GM10266 (cell line): ENCODE measurements at regions not wholly inside any gene's neighbourhood (a gene's known extent, or its start where the extent isn't known, plus 50 kb on each side); places are given as distances from the start of the nearest gene placed in this dataset.

Source experiments
- DNase-seq: peaks from one replicate; pipeline ENCODE4 v3.0.0; 2012; ENCODE audit errors: extremely low spot score
- TF ChIP-seq, protein P1 (sequence below): IDR thresholded peaks from 2 replicates; pipeline ENCODE4 v1.5.1; 2012; ENCODE audit warnings: mild to moderate bottlenecking, low read depth; ENCODE audit not compliant: control insufficient read depth, insufficient read depth; ENCODE audit errors: missing control alignments

DNA sequence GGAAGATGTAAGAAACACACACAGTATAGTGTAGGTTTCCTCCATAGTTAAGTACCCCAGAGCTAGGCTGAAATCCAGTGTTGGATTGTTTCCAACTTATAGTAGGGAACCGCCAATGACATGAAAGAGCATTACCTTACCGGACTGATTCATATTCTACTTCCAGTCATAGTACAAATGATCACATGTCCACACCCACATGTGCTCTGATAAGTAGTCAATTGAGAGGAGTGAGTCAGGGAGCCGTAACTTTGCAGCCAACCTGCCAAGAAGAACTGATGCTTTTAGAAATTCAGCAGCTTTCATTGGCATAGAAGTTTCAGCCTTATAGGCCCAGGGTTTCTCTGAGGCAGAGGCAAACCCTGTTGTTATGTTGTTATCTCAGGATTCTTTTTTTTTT, 240.6 kb downstream of the ETS1 start:
- DNase-seq: no peak

DNA sequence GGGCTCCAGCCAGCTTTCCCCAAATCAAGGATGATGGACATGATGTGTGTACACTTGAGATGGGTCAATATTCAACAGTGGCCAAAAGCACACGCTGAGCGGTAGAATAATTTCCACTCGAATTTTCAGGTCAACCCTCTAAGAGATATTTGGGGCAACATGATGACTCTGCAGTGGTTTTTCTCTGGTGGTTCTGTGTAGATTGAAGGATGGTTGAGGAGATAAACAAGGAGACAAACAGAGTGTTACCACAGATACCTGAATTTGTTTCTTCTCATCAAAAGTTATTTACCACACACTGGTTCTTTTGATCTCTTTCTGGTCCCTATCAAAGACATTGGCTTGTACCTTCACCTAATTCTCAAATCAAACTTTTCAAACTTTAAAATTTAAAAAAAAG, 242.0 kb downstream of the ETS1 start:
- DNase-seq: no peak
- TF ChIP-seq, protein P1, sequence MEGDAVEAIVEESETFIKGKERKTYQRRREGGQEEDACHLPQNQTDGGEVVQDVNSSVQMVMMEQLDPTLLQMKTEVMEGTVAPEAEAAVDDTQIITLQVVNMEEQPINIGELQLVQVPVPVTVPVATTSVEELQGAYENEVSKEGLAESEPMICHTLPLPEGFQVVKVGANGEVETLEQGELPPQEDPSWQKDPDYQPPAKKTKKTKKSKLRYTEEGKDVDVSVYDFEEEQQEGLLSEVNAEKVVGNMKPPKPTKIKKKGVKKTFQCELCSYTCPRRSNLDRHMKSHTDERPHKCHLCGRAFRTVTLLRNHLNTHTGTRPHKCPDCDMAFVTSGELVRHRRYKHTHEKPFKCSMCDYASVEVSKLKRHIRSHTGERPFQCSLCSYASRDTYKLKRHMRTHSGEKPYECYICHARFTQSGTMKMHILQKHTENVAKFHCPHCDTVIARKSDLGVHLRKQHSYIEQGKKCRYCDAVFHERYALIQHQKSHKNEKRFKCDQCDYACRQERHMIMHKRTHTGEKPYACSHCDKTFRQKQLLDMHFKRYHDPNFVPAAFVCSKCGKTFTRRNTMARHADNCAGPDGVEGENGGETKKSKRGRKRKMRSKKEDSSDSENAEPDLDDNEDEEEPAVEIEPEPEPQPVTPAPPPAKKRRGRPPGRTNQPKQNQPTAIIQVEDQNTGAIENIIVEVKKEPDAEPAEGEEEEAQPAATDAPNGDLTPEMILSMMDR: no peak

More for the DNA sequence above, 240.6 kb downstream of the ETS1 start:
- TF ChIP-seq, protein P1: no peak

DNA sequence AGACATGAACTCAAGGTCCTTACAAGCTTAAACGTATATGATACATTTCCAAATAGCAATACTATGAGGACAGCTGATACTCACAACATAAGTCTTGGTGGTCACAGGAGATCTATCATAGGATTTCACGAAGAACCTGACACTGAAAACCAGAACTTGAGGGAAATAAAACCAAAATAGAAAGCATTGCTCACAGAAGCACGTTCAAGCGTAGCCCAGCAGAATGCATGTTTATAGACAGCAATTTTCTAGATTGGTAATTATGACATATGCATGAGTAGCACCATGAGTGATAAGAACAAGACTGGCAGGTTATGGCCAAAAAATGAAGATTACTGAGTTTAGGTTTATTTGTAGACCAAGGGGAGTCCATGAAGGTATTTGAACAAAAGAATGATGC, 243.5 kb downstream of the ETS1 start:
- TF ChIP-seq, protein P1: no peak
- DNase-seq: no peak

- no peak for DNase-seq
- TF ChIP-seq, protein P1: no peak
Observed at GRCh38 chr11:128343135-128343514, 244.2 kb downstream of the ETS1 start.

DNA sequence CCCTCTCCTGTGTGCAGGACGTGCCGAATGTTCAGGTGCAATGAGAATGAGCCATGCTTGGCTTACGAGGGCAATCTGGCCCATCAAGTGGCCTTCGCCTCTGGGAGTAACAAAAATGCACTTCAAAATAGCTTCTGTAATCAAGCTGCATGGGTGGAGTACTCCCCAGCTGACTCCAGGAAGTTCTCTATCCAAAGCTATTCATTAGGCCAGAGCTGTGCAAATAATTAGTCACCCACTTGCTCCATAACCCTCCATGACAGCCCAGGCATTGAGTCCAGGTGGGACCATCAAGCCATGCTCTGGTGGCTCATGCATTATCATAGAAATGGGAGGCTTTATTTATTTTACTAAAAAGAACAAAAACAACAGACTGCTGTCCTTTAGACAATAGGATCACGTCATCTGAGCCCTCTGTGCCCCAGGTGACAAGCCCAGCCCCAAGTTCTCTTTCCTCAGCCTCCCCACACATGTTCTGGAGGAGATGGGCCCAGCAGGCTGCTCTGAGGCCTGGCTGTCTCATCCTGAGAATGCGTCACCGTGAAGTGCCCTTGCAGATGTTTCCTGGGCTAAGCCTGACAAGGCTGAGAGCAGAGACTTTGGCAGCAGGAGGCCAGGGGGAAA, 244.7 kb downstream of the ETS1 start:
- peak; percentile 37 for DNase-seq
- TF ChIP-seq, protein P1: no peak

GRCh38 chr11:128341280-128342248, 245.8 kb downstream of the ETS1 start:
- TF ChIP-seq, protein P1: no peak
- no peak for DNase-seq

GRCh38 chr11:128339792-128340191, 247.6 kb downstream of the ETS1 start:
- TF ChIP-seq, protein P1: no peak
- no peak for DNase-seq
